ENCODE measurements at regions not wholly inside any gene's neighbourhood (a gene's known extent, or its start where the extent isn't known, plus 50 kb on each side); places are given as distances from the start of the nearest gene placed in this dataset.

GRCh38 chr10:21238717-21239116, 286.8 kb downstream of the SKIDA1 start:
- DNase-seq (ENCODE audit: low read depth, low spot score): no peak
- no peak for FAIRE-seq
- dilution Hi-C loops (cut with MboI; ENCODE audit: extremely low pct_ligation_motif_present, low sequenced_read_pairs): no loop called here

GRCh38 chr10:21238044-21238443, 287.4 kb downstream of the SKIDA1 start:
- TF ChIP-seq EZH2 (IDR thresholded peaks at IDR 0.05; ENCODE audit: low read length) (no peak), CTCF (optimal IDR thresholded peaks at IDR 0.05 in 1 of 3, IDR thresholded peaks at IDR 0.05 in 1 of 3, conservative IDR thresholded peaks at IDR 0.05 in 1 of 3; ENCODE audit: extremely low read depth in 1 of 3, insufficient read depth in 2 of 3, low read length in 3 of 3) (no peak)
- Histone ChIP-seq H4K20me1 (ENCODE audit: control insufficient read depth, extremely low read depth, insufficient read depth, low read length) (no peaks in the 10 kb centered on the region), H3K79me2 (ENCODE audit: control insufficient read depth, insufficient read depth, low read length) (no peaks in the 10 kb centered on the region), H3K27me3 (ENCODE audit: control insufficient read depth, extremely low read depth, insufficient read depth, low read length) (no peaks in the 10 kb centered on the region), H3K9me1 (ENCODE audit: control insufficient read depth, extremely low read depth, insufficient read depth, low read length) (no peaks in the 10 kb centered on the region), H3K36me3 (ENCODE audit: control insufficient read depth in 2 of 2, extremely low read depth in 1 of 2, insufficient read depth in 2 of 2, low read length in 2 of 2) (no peaks in the 10 kb centered on the region), H3K4me3 (ENCODE audit: control insufficient read depth in 2 of 3, extremely low read depth in 1 of 3, insufficient read depth in 2 of 3, low read depth in 1 of 3, low read length in 3 of 3) (no peak overlapping the region), H3K27ac (ENCODE audit: control insufficient read depth, insufficient read depth, low read length) (no peak overlapping the region), H3K9me3 (ENCODE audit: control insufficient read depth, low read depth, low read length) (no peaks in the 10 kb centered on the region), H2AFZ (ENCODE audit: control insufficient read depth, low read length) (no peak overlapping the region), H3K4me2 (ENCODE audit: control insufficient read depth, extremely low read depth, insufficient read depth, low read depth, low read length) (no peak overlapping the region), H3K4me1 (ENCODE audit: control insufficient read depth, extremely low read depth, insufficient read depth, low read length) (no peaks in the 10 kb centered on the region), H3K9ac (ENCODE audit: control insufficient read depth, extremely low read depth, insufficient read depth, low read length) (no peak overlapping the region)
- dilution Hi-C loops (cut with MboI; ENCODE audit: extremely low pct_ligation_motif_present, low sequenced_read_pairs): no loop called here
- DNase-seq (ENCODE audit: low read depth, low spot score): no peak
- no peak for FAIRE-seq

More at GRCh38 chr10:21238717-21239116, 286.8 kb downstream of the SKIDA1 start:
- Histone ChIP-seq H3K27ac (ENCODE audit: control insufficient read depth, insufficient read depth, low read length) (no peak overlapping the region), H3K9ac (ENCODE audit: control insufficient read depth, extremely low read depth, insufficient read depth, low read length) (no peak overlapping the region), H4K20me1 (ENCODE audit: control insufficient read depth, extremely low read depth, insufficient read depth, low read length) (no peaks in the 10 kb centered on the region), H3K36me3 (ENCODE audit: control insufficient read depth in 2 of 2, extremely low read depth in 1 of 2, insufficient read depth in 2 of 2, low read length in 2 of 2) (no peaks in the 10 kb centered on the region), H3K4me3 (ENCODE audit: control insufficient read depth in 2 of 3, extremely low read depth in 1 of 3, insufficient read depth in 2 of 3, low read depth in 1 of 3, low read length in 3 of 3) (no peak overlapping the region), H3K27me3 (ENCODE audit: control insufficient read depth, extremely low read depth, insufficient read depth, low read length) (no peaks in the 10 kb centered on the region), H2AFZ (ENCODE audit: control insufficient read depth, low read length) (no peak overlapping the region), H3K9me1 (ENCODE audit: control insufficient read depth, extremely low read depth, insufficient read depth, low read length) (no peaks in the 10 kb centered on the region), H3K9me3 (ENCODE audit: control insufficient read depth, low read depth, low read length) (no peaks in the 10 kb centered on the region), H3K4me1 (ENCODE audit: control insufficient read depth, extremely low read depth, insufficient read depth, low read length) (no peaks in the 10 kb centered on the region), H3K4me2 (ENCODE audit: control insufficient read depth, extremely low read depth, insufficient read depth, low read depth, low read length) (no peak overlapping the region), H3K79me2 (ENCODE audit: control insufficient read depth, insufficient read depth, low read length) (no peaks in the 10 kb centered on the region)
- TF ChIP-seq EZH2 (IDR thresholded peaks at IDR 0.05; ENCODE audit: low read length): no peak
- no peak for TF ChIP-seq CTCF (optimal IDR thresholded peaks at IDR 0.05 in 1 of 3, IDR thresholded peaks at IDR 0.05 in 1 of 3, conservative IDR thresholded peaks at IDR 0.05 in 1 of 3; ENCODE audit: extremely low read depth in 1 of 3, insufficient read depth in 2 of 3, low read length in 3 of 3)

Data from keratinocyte (primary cell).